NCI-H2227 treated with DMSO at 0.1 percent for 48 hours (cell line): ENCODE measurements at regions not wholly inside any gene's neighbourhood (a gene's known extent, or its start where the extent isn't known, plus 50 kb on each side); places are given as distances from the start of the nearest gene placed in this dataset.
A peak's percentile ranks its signal among the peaks of the same experiment; 100 is the strongest.

ENCODE experiments used
- DNase-seq: peaks from one replicate; lab custom pipeline; 2025; lab: John Stamatoyannopoulos, UW

DNA sequence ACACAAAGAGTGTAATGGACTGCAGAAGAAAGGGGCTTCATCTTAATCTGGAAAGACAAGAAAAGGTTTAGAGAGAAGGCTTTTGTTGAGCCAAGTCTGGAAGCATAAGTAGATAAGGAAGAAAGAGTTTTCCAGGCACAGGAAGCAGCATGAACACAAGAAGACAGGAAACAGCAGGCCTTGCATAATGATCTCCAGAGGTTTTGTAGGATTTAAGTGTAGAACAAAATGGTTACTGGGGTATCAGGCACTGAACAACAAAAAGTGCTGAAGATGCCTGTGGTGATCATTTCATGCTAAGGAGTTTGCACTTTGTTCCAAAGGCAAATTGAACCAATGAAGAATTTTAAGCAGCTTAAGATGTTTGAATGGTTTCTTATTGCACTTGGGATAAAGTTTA lies 281.6 kb upstream of the TANK start:
- no peak for DNase-seq

DNA sequence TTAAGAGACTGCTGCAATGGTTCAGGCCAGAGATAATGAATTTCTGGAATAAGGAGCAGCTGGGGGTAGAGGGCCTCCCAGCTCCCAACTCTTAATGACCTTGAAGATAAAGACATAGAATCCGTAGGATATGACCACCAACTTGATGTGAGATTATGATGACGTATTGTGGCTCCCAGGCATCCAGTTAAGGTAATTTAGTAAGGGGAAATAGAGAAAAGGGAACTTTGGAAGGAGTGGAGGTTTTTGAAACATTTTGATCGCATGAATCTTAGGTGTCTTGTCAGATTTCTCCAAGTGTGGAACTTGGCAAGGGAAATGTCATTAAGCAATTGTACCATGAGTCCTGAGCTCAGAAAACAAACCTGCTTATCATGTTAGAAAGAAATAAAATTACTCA lies 277.3 kb upstream of the TANK start:
- DNase-seq = no peak

DNA sequence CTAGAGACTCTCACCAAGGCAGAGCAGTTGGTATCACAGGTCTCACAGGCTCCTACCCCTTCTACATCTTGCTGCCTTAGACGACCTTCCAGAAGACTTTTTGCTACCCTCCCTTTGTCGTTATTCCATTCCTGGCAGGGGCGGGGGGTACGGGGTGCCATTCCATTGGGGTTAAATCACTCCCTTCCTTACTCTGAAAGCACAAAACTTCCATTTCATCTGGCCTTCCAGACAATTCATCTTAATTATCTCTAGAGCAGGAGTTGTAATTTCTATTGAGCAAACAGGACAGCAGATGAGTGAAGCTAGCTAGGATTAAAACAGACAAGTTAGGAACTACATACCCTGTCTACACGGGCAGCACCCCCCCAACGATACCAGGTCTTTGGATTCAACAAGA lies 276.2 kb upstream of the TANK start:
- DNase-seq = no peak

- no peak for DNase-seq
Measured at GRCh38 chr2:160889439-160890170, 270.6 kb upstream of the TANK start.

DNA sequence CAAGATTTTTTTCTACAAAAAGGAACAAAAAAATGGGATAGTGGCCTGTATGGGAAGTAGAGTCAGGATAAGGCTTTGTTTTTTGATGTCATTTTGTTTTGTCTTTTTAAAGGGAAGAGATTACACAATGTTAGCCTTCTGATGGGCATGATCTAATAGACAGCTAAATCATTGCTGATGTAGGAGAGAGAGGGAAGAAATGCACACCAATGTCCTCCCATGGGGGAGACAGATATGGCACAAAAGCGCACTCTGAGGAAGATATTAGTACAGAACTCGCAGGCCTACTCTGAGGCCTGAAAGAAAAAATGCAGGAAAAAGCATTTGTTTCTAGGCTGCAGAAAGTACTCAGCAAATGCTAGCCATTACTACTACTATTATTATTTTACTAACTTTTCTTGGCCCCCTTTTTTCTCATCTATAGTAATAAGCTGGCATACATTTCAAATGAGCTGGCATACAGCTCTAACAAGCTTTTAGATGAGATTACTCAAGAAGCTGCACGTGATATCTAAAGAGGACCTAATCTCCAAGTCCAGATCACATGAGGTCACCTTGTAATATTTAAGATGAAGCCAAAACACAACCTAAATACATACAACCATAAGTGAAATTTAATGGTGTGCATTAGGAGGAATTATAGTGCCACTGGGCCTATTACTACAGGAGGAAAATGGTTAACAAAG lies 269.4 kb upstream of the TANK start:
- DNase-seq = no peak

DNA sequence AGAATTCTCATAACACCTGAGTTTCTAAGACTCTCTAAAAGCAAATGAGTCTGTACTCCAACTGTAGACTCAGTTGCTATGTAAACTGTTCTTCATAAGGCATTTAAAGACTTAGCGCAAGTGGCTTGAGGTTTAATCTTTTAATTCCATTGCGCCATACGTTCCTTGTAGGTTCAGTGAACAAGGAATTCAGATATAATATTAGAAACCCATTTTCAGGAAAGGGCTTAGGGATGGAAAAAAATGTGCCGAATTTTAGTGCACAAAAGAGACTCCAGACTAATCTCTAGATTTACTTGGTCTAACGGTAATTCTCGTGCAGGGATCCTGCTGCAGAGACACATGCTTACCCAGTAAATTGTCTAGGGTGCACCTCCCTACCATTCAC lies 268.9 kb upstream of the TANK start:
- no peak for DNase-seq

GRCh38 chr2:160892204-160892603 lies 268.0 kb upstream of the TANK start:
- no peak for DNase-seq

DNA sequence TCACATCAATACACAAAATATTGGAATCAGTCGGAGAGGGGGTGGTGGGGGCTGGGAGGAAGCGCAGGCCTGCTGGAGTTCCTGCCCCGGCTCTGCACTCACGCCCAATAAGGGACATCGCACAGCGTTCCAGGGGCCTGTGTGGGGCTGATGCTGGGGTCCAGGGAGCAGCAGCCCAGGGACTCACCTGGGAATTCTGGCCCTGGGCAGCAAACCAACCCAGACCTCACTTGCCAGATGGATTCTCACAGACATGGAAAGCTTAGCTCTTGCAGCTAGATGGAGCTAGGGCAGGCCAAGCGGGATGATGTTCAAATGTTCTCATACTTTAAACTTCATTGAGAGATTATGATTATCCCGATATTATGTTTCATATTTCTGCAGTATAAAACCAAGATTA lies 266.6 kb upstream of the TANK start:
- DNase-seq = no peak

- DNase-seq = no peak
Measured at GRCh38 chr2:160898581-160899307, 261.5 kb upstream of the TANK start.

DNA sequence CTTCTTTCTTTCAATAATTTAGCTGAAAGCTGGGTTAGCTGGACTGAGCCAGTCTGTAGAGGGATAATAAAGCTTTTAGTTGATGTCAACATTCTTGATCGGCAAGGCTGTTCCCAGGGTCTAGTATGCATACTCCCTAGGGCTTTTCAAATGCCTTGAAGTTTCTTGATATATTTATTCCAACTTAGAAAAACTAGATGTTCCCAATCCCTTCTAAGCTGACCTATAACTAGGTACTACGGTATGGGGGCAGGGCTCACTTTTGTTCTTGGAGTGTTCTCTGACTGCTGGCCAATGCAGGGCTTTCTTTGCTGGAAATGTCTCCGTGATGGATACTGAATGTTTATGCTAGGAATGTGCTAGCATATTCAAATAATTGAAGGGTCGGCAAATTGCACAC lies 258.6 kb upstream of the TANK start:
- peak; percentile 30 for DNase-seq

- no peak for DNase-seq
Measured at GRCh38 chr2:160905862-160906261, 254.4 kb upstream of the TANK start.

DNA sequence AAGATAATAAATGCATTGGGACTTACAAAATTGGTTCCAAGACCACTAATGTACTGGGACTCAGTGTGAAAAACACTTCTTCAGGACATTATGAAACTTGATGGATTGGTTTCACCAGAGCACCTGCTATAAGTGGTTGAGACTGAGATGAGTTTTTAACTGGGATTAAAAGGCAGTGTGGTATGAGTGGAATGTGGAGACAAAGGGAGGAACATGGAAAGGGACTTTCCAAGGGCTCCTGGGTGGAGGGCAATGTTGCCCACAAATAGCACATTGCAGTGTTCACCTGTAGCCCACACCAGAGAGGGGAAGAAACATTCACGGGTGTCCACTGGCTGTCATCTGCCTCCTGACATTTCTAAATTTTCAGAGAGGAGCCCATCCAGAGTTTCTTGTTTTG lies 253.3 kb upstream of the TANK start:
- no peak for DNase-seq

GRCh38 chr2:160907738-160908137 lies 252.5 kb upstream of the TANK start:
- no peak for DNase-seq

- DNase-seq = no peak
Measured at GRCh38 chr2:160908157-160908556, 252.1 kb upstream of the TANK start.

DNA sequence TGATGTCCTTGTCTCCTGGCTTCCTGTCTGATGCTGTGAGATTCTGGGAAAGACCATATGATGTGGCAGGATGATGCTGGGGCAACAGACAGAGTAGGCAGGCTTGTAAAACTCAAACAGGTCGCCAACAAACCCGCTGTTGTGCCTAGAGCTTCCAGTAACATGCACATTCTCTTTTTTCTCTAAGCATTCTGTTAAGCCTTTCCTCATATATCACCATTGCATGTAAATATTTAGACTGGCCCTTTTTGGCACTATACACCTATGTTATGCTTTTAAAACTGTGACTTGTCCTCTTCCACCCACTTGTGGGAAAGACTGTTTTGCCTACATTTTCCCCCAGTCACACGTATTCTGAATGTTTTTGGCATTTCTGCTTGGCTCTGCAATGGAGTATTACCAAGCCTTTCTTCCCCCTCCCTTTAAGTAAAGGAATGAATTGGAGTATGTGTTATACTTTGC lies 250.4 kb upstream of the TANK start:
- no peak for DNase-seq

DNA sequence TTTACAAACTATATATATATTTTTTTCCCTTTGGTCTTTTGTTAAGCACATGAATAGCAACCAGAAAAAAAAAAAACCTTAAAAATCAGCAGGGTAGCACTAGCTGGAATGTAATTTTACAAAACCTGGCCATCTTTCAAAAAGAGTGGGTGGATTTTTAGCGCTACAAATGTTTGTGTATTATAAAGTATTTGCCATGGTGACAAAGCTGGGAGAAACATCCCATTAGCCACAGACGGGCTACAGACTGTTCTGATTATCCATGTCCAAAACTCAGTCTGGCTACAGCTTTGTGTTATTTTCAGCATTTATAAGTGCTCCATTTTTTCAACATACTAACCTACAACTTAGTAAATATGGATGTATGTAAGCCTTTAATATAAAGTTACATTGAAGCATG lies 249.5 kb upstream of the TANK start:
- DNase-seq = no peak

DNA sequence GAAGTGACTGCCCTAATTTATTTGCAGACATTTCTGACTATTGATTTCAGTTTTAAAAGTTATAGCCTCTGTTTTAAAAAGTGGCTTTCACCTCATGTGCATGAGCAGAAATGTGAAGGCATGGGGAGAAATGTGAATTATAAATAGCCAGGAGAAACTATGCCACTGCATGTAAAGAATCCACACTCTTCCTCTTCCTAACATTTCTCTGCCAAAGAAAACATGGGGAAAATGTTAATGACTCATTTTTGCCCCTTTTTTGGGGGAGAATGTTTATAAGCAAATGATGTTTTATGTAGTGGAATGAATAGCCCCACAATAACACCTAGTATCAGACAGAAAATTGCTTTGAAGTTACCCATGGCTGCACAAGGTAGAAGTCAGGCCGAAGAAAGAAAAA lies 249.0 kb upstream of the TANK start:
- no peak for DNase-seq

DNA sequence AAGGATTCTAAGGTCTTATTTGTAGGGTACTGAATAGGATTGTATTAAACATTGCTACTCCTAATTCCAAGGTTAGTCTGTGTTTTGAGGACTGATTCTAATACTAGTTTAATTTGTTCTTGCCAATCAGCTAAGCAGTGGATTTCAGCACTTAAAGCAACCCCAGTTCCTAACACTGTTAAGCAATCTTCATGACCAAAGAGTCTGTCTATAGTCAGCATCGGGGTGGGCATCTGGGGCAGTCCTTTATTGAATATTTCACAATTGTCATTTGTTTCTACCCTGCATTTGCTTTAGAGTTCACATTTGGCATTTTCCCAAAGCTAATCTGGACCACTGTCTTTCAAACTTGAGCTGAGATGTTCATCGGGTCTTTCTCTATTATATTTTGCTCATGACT lies 248.0 kb upstream of the TANK start:
- no peak for DNase-seq

GRCh38 chr2:160913323-160913722 lies 246.9 kb upstream of the TANK start:
- DNase-seq = no peak

DNA sequence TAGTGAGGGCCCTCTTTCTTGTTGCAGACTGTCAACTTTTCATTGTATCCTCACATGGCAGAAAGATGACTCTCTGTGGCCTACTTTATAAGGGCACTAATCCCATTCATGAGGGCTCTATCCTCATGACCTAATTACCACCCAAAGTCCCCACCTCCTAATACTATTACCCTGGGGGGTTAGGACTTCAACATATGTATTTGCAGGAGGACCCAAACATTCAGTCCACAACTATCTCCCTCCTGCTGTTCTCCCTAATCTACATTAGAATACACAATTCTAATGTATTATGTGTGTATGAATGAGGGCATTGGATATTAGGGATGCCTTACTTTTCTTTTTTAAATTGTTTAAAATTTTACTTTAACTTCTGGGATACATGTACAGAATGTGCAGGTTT lies 246.0 kb upstream of the TANK start:
- no peak for DNase-seq

DNA sequence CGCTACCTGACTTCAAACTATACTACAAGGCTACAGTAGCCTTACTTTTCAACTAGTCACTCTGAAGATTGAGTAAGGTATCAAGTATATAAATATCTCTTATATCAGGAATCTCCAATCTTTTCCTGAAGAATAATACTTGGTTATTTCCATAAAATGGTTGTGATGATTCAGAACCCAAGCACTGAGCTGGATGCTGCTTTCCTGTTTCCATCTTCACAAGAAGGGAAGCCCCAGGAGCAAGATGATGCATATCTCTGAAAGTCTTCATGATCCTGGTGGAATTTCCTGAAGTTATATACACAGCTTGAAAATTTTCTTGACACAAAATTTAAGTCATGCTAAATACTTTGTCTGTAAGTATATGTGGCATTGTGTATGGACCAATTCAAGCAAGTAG lies 243.9 kb upstream of the TANK start:
- no peak for DNase-seq

- no peak for DNase-seq
Measured at GRCh38 chr2:160917850-160918249, 242.4 kb upstream of the TANK start.

DNA sequence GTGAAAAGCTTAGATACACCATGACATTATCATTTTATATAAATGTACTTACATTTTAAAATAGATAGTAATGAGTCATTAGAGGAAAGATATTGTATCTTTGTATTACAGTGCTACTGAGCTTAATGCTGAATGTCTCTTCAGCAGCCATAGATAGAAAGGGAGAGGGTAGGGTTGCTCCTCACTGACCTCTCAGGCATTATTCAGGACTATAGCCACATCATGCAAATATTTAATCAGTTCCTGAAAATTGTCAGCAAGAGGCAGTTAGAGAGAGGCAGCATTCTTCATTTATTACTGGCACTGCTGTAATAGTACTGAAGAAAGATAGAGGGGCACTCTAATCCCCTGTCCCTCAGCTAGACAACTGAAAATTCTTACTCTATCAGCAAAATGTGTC lies 242.0 kb upstream of the TANK start:
- DNase-seq = no peak
